H1 (cell line): ENCODE measurements at regions not wholly inside any gene's neighbourhood (a gene's known extent, or its start where the extent isn't known, plus 50 kb on each side); places are given as distances from the start of the nearest gene placed in this dataset.

Experiments used
- CHD7 ChIP-seq: fragments of 300-600 bp; sonication (generic); IDR thresholded peaks from 2 replicates; pipeline ENCODE4 v1.7.1; 2012; ENCODE audit warnings: low read length, moderate library complexity, mild to moderate bottlenecking, inconsistent platforms; ENCODE audit not compliant: insufficient replicate concordance
- E2F6 ChIP-seq: IDR thresholded peaks from 2 replicates; pipeline ENCODE4 v1.6.1; 2012; ENCODE audit warnings: inconsistent platforms
- EZH2 ChIP-seq: fragments of 200-600 bp; sonication (generic); IDR thresholded peaks from 2 replicates; pipeline ENCODE4 v1.7.1; 2012; ENCODE audit warnings: low read depth, mild to moderate bottlenecking, moderate library complexity, low read length, inconsistent platforms; ENCODE audit not compliant: severe bottlenecking
- GTF2F1 ChIP-seq: IDR thresholded peaks from 2 replicates; pipeline ENCODE4 v1.6.1; 2012; ENCODE audit warnings: low read depth, low read length, improper control_type of control experiment, borderline replicate concordance
- KDM4A ChIP-seq: IDR thresholded peaks from one replicate; pipeline ENCODE4 v1.7.1; 2012; ENCODE audit warnings: low read depth, mild to moderate bottlenecking, moderate library complexity, low read length, inconsistent platforms; ENCODE audit not compliant: severe bottlenecking
- RFX5 ChIP-seq: IDR thresholded peaks from 2 replicates; pipeline ENCODE4 v1.6.1; 2011; ENCODE audit warnings: low read depth, low read length, improper control_type of control experiment, borderline replicate concordance
- SIN3A ChIP-seq, 2 experiments: IDR thresholded peaks in 1 of 2; conservative IDR thresholded peaks in 1 of 2; 2 replicates each; pipeline ENCODE4 v1.6.1; 2011 to 2012; ENCODE audit warnings: low read length in 2 of 2, improper control_type of control experiment in 1 of 2, low read depth in 1 of 2, mild to moderate bottlenecking in 1 of 2

- TF ChIP-seq CHD7 (no peak), RFX5 (no peak), GTF2F1 (no peak), E2F6 (no peak), SIN3A (conservative IDR thresholded peaks at IDR 0.05 in 1 of 2, IDR thresholded peaks at IDR 0.05 in 1 of 2; ENCODE audit: low read depth in 1 of 2, low read length in 2 of 2) (no peak), KDM4A (no peak), EZH2 (no peak)
- TF ChIP-seq, all 59 proteins: peak for 0
Observed at GRCh38 chr5:68419637-68420452, 204.3 kb downstream of the PIK3R1 start (continued).
